Panc1 (cell line): ENCODE measurements at regions not wholly inside any gene's neighbourhood (a gene's known extent, or its start where the extent isn't known, plus 50 kb on each side); places are given as distances from the start of the nearest gene placed in this dataset.

Source experiments
- ATAC-seq: fragments of 200-7000 bp; cut with Tn5 transposase; 2 replicates; pipeline ENCODE4 v1.9.1; 2020; ENCODE audit warnings: mild to moderate bottlenecking, moderate library complexity
- BruUV-seq: library from RNA; stranded (reverse); fragments of 400-500 nt; replicated peaks from 2 replicates; lab custom pipeline; 2021; lab: Mats Ljungman, UMichigan
- CTCF ChIA-PET: fragments of 300-600 bp; sonication (Branson Sonifier 250); formaldehyde crosslinking; loops from one replicate; lab custom pipeline; 2022; ENCODE audit warnings: antibody characterized with exemption; lab: Charles Lee
- POLR2A ChIA-PET: fragments of 300-600 bp; sonication (Branson Sonifier 250); formaldehyde crosslinking; loops from one replicate; lab custom pipeline; 2022; ENCODE audit warnings: antibody characterized with exemption; lab: Charles Lee
- DNase-seq: peaks from one replicate; pipeline ENCODE4 v3.0.0-alpha.2; 2010; ENCODE audit warnings: low read depth, low spot score
- H3K27ac ChIP-seq: 2 replicates; pipeline ENCODE4 v1.5.1; 2011; ENCODE audit warnings: mild to moderate bottlenecking, low read length, inconsistent platforms
- H3K27me3 ChIP-seq: fragments of 200-500 bp; sonication (Bioruptor generic); 2 replicates; pipeline ENCODE4 v1.6.0; 2014; ENCODE audit warnings: low read length, inconsistent platforms; ENCODE audit not compliant: control insufficient read depth, insufficient read depth
- H3K36me3 ChIP-seq: fragments of 200-500 bp; sonication (Bioruptor generic); 2 replicates; pipeline ENCODE4 v1.5.1; 2014; ENCODE audit warnings: inconsistent platforms, mild to moderate bottlenecking, low read length, moderate library complexity; ENCODE audit not compliant: control insufficient read depth, insufficient read depth
- H3K4me1 ChIP-seq: 2 replicates; pipeline ENCODE4 v1.5.1; 2011; ENCODE audit warnings: inconsistent platforms, mild to moderate bottlenecking, low read length, moderate library complexity; ENCODE audit not compliant: control insufficient read depth, insufficient read depth
- H3K4me3 ChIP-seq, 2 experiments: 2 replicates each; pipeline ENCODE4 v1.5.1; 2011 to 2012; ENCODE audit warnings: low read depth in 2 of 2, low read length in 2 of 2, mild to moderate bottlenecking in 2 of 2, inconsistent platforms in 1 of 2, moderate library complexity in 1 of 2
- H3K9me3 ChIP-seq: fragments of 200-500 bp; sonication (Bioruptor generic); 2 replicates; pipeline ENCODE4 v1.5.1; 2014; ENCODE audit warnings: low read depth, mild to moderate bottlenecking, inconsistent platforms, low read length, moderate library complexity; ENCODE audit not compliant: control insufficient read depth, insufficient read depth
- CTCF ChIP-seq: fragments of 450-650 bp; IDR thresholded peaks from 2 replicates; pipeline ENCODE4 v1.5.1; 2017; ENCODE audit warnings: mild to moderate bottlenecking
- POLR2AphosphoS5 ChIP-seq: IDR thresholded peaks from 2 replicates; pipeline ENCODE4 v1.6.1; 2012; ENCODE audit warnings: mild to moderate bottlenecking, low read depth, low read length, moderate library complexity
- REST ChIP-seq, 2 experiments: IDR thresholded peaks; 2 replicates each; pipeline ENCODE4 v1.6.1; 2011 to 2012; ENCODE audit warnings: low read depth in 2 of 2, control low read depth in 1 of 2, low read length in 1 of 2, mild to moderate bottlenecking in 1 of 2, moderate library complexity in 1 of 2; ENCODE audit not compliant: insufficient read depth in 1 of 2
- SIN3A ChIP-seq: IDR thresholded peaks from 2 replicates; pipeline ENCODE4 v1.6.1; 2012; ENCODE audit warnings: low read depth, mild to moderate bottlenecking, low read length, moderate library complexity, borderline replicate concordance; ENCODE audit not compliant: insufficient read depth
- TCF7L2 ChIP-seq: IDR thresholded peaks from 2 replicates; pipeline ENCODE4 v1.6.1; 2011; ENCODE audit warnings: mild to moderate bottlenecking, low read depth, low read length, inconsistent platforms
- in situ Hi-C: cut with HindIII; loops from 2 replicates; pipeline ENCODE4 v1.10.0; 2016; ENCODE audit warnings: low sequenced_read_pairs, low pct_unique_long_range_greater_than_20kb
- intact Hi-C: fragments of 100-400 bp; cut with micrococcal nuclease; formaldehyde crosslinking; loops from one replicate; pipeline ENCODE4 v1.10.0; 2022; ENCODE audit not compliant: unreplicated experiment

GRCh38 chr1:98260412-98260811, 339.6 kb upstream of the DPYD start:
- TF ChIP-seq SIN3A, result no peak
- TF ChIP-seq CTCF, result no peak
- TF ChIP-seq REST (IDR thresholded peaks at IDR 0.05; ENCODE audit: insufficient read depth in 1 of 2, low read depth in 2 of 2, low read length in 1 of 2), result no peak
- no peak for TF ChIP-seq TCF7L2
- no peak for TF ChIP-seq POLR2AphosphoS5
- ChIA-PET POLR2A (no interaction called here), CTCF (no interaction called here)
- no peak overlapping the region for H3K4me3 ChIP-seq
- H3K36me3 ChIP-seq, result no peaks in the 10 kb centered on the region
- ATAC-seq (no peak), DNase-seq (no peak)
- no peaks in the 10 kb centered on the region for H3K9me3 ChIP-seq
- in situ Hi-C loops, result no loop called here
- H3K4me1 ChIP-seq, result no peaks in the 10 kb centered on the region
- no peaks in the 10 kb centered on the region for H3K27me3 ChIP-seq
- intact Hi-C loops, result no loop called here
- no TSS peak for BruUV-seq
- H3K27ac ChIP-seq, result no peak overlapping the region

- Histone ChIP-seq H3K9me3 (no peaks in the 10 kb centered on the region), H3K27me3 (no peaks in the 10 kb centered on the region), H3K36me3 (no peaks in the 10 kb centered on the region), H3K27ac (no peak overlapping the region), H3K4me1 (no peaks in the 10 kb centered on the region), H3K4me3 (no peak overlapping the region)
- DNase-seq, result no peak
- intact Hi-C loops, result no loop called here
- TF ChIP-seq POLR2AphosphoS5 (no peak), TCF7L2 (no peak)
- in situ Hi-C loops, result no loop called here
- no TSS peak for BruUV-seq
- CTCF ChIA-PET, result no interaction called here
- ATAC-seq, result no peak
- POLR2A ChIA-PET, result no interaction called here
These were observed 335.9 kb upstream of the DPYD start for GRCh38 chr1:98256700-98257099.

- no peak overlapping the region for H3K27ac ChIP-seq
- intact Hi-C loops, result no loop called here
- H3K4me1 ChIP-seq, result no peaks in the 10 kb centered on the region
- H3K9me3 ChIP-seq, result no peaks in the 10 kb centered on the region
- ChIA-PET POLR2A (no interaction called here), CTCF (no interaction called here)
- in situ Hi-C loops, result no loop called here
- DNase-seq (no peak), ATAC-seq (no peak)
- no peaks in the 10 kb centered on the region for H3K27me3 ChIP-seq
- BruUV-seq, result no TSS peak
- no peaks in the 10 kb centered on the region for H3K36me3 ChIP-seq
- H3K4me3 ChIP-seq, result no peak overlapping the region
- no peak for TF ChIP-seq TCF7L2
These were observed 332.3 kb upstream of the DPYD start for GRCh38 chr1:98253145-98253544.
